HUES64 (cell line): ENCODE measurements at regions not wholly inside any gene's neighbourhood (a gene's known extent, or its start where the extent isn't known, plus 50 kb on each side); places are given as distances from the start of the nearest gene placed in this dataset.

ENCODE experiments used
- H3K27ac ChIP-seq: 2 replicates; pipeline ENCODE4 v1.7.0; 2013; ENCODE audit warnings: low read depth, low read length, inconsistent platforms
- H3K27me3 ChIP-seq: 2 replicates; pipeline ENCODE4 v1.6.1; 2013; ENCODE audit warnings: mild to moderate bottlenecking, low read length; ENCODE audit not compliant: insufficient read depth
- H3K36me3 ChIP-seq: 2 replicates; pipeline ENCODE4 v1.6.1; 2013; ENCODE audit warnings: mild to moderate bottlenecking, low read length; ENCODE audit not compliant: insufficient read depth
- H3K4me1 ChIP-seq: 2 replicates; pipeline ENCODE4 v1.6.1; 2013; ENCODE audit warnings: mild to moderate bottlenecking, low read length, moderate library complexity; ENCODE audit not compliant: insufficient read depth
- H3K4me3 ChIP-seq: 2 replicates; pipeline ENCODE4 v1.5.1; 2013; ENCODE audit warnings: mild to moderate bottlenecking, low read length, moderate library complexity
- H3K9ac ChIP-seq: 2 replicates; pipeline ENCODE4 v1.6.1; 2013; ENCODE audit warnings: mild to moderate bottlenecking, low read depth, low read length
- H3K9me3 ChIP-seq: 2 replicates; pipeline ENCODE4 v1.6.1; 2013; ENCODE audit warnings: low read depth, low read length; ENCODE audit not compliant: insufficient read depth
- WGBS: fragments of 150-250, 120-280 bp; methylation state at CpG from one replicate; pipeline ENCODE4 v1.1.7; 2013; ENCODE audit warnings: missing lambda C conversion rate; 5-methylcytosine and 5-hydroxymethylcytosine counted together

DNA sequence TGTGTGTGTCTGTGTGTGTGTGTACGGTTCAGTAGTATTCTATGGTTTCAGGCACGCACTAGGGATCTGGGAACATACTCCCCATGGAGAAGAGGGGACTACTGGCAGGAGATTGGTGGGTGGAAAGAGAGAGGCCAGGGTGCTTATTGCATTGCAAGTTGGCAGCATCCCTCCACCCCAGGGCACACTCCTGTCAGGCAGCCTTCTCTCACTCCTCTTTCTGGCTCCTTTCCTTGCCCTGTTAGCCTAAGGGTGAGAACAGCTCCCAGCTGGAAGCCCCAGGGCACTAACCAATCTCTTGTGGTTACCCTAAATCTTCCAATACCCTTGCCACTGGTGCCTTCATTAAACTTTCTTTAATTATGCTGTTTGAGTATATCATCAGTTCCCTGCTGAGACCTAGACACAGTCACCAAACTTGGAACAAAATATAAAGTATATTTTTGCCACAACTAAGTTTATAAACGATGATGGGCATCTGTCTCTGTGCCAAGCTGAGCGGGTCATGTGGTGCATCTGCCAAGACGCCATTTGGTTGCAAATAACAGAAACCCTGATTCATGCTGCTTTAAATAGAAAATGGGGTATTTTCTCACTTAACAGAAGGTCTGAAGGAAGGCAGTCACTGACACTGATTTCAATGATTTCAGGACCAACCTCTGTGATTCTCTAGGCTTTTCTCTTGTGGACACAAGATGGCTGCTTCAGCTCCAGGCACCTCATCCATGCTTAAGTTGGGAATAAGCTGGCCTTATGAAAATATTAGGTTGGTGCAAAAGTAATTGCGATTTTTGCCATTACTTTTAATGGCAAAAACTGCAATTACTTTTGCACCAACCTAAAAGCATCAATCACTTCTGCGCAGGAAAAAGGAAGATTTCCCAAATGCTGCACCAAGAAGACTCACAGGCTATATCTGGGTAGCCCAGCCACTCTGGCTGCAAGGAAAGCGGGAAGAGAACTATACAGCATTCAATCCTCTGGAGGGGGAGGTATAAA lies 476.9 kb upstream of the PROK2 start:
- WGBS, result 96% methylated on average over 8 of the region's 8 CpGs
- no peak overlapping the region for H3K27ac ChIP-seq
- 0 out of 2 replicates have a peak, but pooled peaks cover 4% of the 10 kb centered on the region for H3K27me3 ChIP-seq
- no peak overlapping the region for H3K4me3 ChIP-seq
- H3K36me3 ChIP-seq, result no peaks in the 10 kb centered on the region
- no peak overlapping the region for H3K9ac ChIP-seq
- H3K9me3 ChIP-seq, result no peaks in the 10 kb centered on the region
- peaks cover 14% of the 10 kb centered on the region; the same call in 1 of the 2 replicates for H3K4me1 ChIP-seq

DNA sequence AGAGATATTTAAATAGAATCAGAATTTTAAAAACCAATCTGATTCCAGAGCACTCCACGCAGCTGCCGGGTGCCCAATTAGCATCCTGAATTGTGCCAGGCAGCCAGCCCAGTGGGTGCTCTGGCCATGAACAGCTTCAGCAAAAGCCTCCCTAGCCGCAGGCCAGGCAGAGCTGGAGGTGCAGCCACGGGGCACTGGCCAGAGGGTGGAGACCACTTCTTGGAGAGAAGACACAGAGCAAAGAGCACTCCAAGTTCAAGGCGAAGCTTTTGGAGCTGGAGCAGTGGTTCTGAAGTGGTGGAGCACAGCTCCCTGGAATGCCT lies 475.6 kb upstream of the PROK2 start:
- Histone ChIP-seq H3K4me1 (peaks cover 12% of the 10 kb centered on the region; the same call in 1 of the 2 replicates), H3K9me3 (no peaks in the 10 kb centered on the region), H3K36me3 (no peaks in the 10 kb centered on the region), H3K9ac (no peak overlapping the region), H3K27me3 (0 out of 2 replicates have a peak, but pooled peaks cover 4% of the 10 kb centered on the region), H3K27ac (no peak overlapping the region), H3K4me3 (no peak overlapping the region)
- 92% methylated on average over 5 of the region's 5 CpGs for WGBS

DNA sequence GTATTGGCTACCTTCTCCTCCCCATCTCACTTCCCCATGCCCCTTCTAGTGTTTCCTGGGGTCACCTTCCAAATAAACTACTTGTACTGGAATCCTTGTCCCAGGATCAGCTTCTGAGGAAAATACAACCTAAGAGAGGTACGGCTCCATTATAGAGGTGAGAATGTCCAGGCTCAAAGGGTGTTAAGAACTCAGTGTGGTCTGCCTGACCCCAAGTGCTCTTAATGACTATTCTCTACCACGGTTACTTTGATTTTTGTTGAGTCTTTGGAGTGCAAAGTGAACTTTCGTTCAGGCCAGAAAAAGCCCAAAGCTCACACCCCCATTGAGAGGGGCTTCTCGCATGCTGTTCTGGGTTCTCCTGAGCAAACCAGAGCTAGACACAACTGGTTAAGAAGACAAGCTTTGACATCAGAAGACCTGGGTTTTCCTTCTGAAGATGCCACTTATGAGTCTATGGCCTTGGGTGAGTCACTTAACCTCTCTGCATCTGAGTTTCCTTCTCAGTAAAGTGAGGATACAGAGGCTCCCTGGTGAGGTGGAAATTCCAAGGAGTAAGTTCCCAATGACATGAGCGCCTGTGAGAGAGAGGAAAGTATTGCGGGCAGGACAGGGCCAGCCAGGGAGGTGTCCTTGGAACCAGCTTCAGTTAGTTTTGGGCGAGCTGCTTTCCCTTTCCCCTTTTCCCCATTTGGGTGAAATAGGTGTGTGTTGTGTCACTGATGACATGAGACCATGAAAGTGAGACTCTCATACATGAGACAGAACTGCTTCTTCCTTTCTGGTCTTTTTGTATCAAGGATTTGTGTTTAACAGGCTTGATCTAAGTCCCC lies 475.0 kb upstream of the PROK2 start:
- H3K27me3 ChIP-seq, result 0 out of 2 replicates have a peak, but pooled peaks cover 4% of the 10 kb centered on the region
- no peak overlapping the region for H3K9ac ChIP-seq
- no peak overlapping the region for H3K27ac ChIP-seq
- no peaks in the 10 kb centered on the region for H3K9me3 ChIP-seq
- peaks cover 14% of the 10 kb centered on the region for H3K4me1 ChIP-seq
- 88% methylated on average over 6 of the region's 7 CpGs for WGBS
- no peaks in the 10 kb centered on the region for H3K36me3 ChIP-seq
- H3K4me3 ChIP-seq, result no peak overlapping the region

- no peaks in the 10 kb centered on the region for H3K36me3 ChIP-seq
- H3K27me3 ChIP-seq, result 0 out of 2 replicates have a peak, but pooled peaks cover 4% of the 10 kb centered on the region
- H3K27ac ChIP-seq, result no peak overlapping the region
- H3K9ac ChIP-seq, result no peak overlapping the region
- H3K4me3 ChIP-seq, result no peak overlapping the region
- peaks cover 17% of the 10 kb centered on the region for H3K4me1 ChIP-seq
- no peaks in the 10 kb centered on the region for H3K9me3 ChIP-seq
- WGBS, result 43% methylated on average over 13 of the region's 17 CpGs
Observed at GRCh38 chr3:72258361-72259141, 473.6 kb upstream of the PROK2 start.

- H3K27me3 ChIP-seq, result 0 out of 2 replicates have a peak, but pooled peaks cover 4% of the 10 kb centered on the region
- peaks cover 17% of the 10 kb centered on the region for H3K4me1 ChIP-seq
- no peak overlapping the region for H3K27ac ChIP-seq
- no peaks in the 10 kb centered on the region for H3K36me3 ChIP-seq
- H3K9me3 ChIP-seq, result no peaks in the 10 kb centered on the region
- no peak overlapping the region for H3K4me3 ChIP-seq
- WGBS, result 94% methylated on average over 2 of the region's 2 CpGs
- H3K9ac ChIP-seq, result no peak overlapping the region
Observed at GRCh38 chr3:72257738-72258137, 472.8 kb upstream of the PROK2 start.

DNA sequence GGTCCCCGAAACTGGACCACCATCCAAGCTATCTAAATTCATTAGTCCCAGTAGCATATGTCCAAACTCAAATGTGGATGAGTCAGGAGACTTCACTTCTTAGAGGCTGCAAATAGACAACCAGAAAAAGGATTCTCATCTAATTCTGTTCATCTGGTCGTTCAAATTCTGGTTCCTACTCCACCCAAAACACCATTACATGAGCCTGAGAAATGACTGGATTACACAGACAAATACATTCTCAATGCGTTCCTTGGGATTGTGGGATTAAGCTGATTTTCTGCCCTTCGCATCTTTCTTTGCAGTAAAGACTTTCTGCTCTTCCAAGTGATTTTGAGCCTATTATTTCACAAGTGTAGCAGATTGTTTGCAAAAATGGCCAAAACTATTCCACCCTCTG lies 472.3 kb upstream of the PROK2 start:
- no peaks in the 10 kb centered on the region for H3K36me3 ChIP-seq
- no peak overlapping the region for H3K27ac ChIP-seq
- H3K27me3 ChIP-seq, result 0 out of 2 replicates have a peak, but pooled peaks cover 4% of the 10 kb centered on the region
- no peak overlapping the region for H3K9ac ChIP-seq
- H3K4me1 ChIP-seq, result peaks cover 17% of the 10 kb centered on the region
- H3K4me3 ChIP-seq, result no peak overlapping the region
- WGBS, result 94% methylated on average over 4 of the region's 4 CpGs
- H3K9me3 ChIP-seq, result no peaks in the 10 kb centered on the region

- Histone ChIP-seq H3K36me3 (no peaks in the 10 kb centered on the region), H3K9me3 (no peaks in the 10 kb centered on the region), H3K27me3 (0 out of 2 replicates have a peak, but pooled peaks cover 4% of the 10 kb centered on the region), H3K4me3 (no peak overlapping the region), H3K9ac (no peak overlapping the region), H3K4me1 (peaks cover 17% of the 10 kb centered on the region), H3K27ac (no peak overlapping the region)
- WGBS, result 94% methylated on average over 6 of the region's 6 CpGs
Observed at GRCh38 chr3:72256716-72257115, 471.8 kb upstream of the PROK2 start.

GRCh38 chr3:72255791-72256559 lies 471.0 kb upstream of the PROK2 start:
- Histone ChIP-seq H3K9me3 (no peaks in the 10 kb centered on the region), H3K27me3 (0 out of 2 replicates have a peak, but pooled peaks cover 4% of the 10 kb centered on the region), H3K27ac (no peak overlapping the region), H3K4me3 (no peak overlapping the region), H3K4me1 (peaks cover 17% of the 10 kb centered on the region), H3K36me3 (no peaks in the 10 kb centered on the region), H3K9ac (no peak overlapping the region)
- WGBS, result 77% methylated on average over 14 of the region's 14 CpGs

GRCh38 chr3:72255191-72255590 lies 470.2 kb upstream of the PROK2 start:
- Histone ChIP-seq H3K27me3 (0 out of 2 replicates have a peak, but pooled peaks cover 4% of the 10 kb centered on the region), H3K36me3 (no peaks in the 10 kb centered on the region), H3K9ac (no peak overlapping the region), H3K9me3 (no peaks in the 10 kb centered on the region), H3K4me3 (no peak overlapping the region), H3K27ac (no peak overlapping the region), H3K4me1 (peaks cover 17% of the 10 kb centered on the region)
- WGBS, result 32% methylated on average over 2 of the region's 2 CpGs

- WGBS, result 94% methylated on average over 1 of the region's 2 CpGs
- H3K27me3 ChIP-seq, result no peaks in the 10 kb centered on the region
- no peaks in the 10 kb centered on the region for H3K36me3 ChIP-seq
- no peaks in the 10 kb centered on the region for H3K9me3 ChIP-seq
- no peak overlapping the region for H3K27ac ChIP-seq
- no peak overlapping the region for H3K4me3 ChIP-seq
- H3K4me1 ChIP-seq, result peaks cover 17% of the 10 kb centered on the region
- H3K9ac ChIP-seq, result no peak overlapping the region
Observed at GRCh38 chr3:72254483-72254882, 469.5 kb upstream of the PROK2 start.
